Loucy (cell line): ENCODE measurements at regions not wholly inside any gene's neighbourhood (a gene's known extent, or its start where the extent isn't known, plus 50 kb on each side); places are given as distances from the start of the nearest gene placed in this dataset.

ENCODE experiments used
- EZH2phosphoT487 ChIP-seq: fragments of 200-600 bp; IDR thresholded peaks from 2 replicates; pipeline ENCODE4 v1.6.1; 2018; ENCODE audit warnings: antibody characterized with exemption, mild to moderate bottlenecking, moderate library complexity, borderline replicate concordance
- TF ChIP-seq, protein P1 (sequence below): fragments of 200-600 bp; sonication (generic); conservative IDR thresholded peaks from 2 replicates; pipeline ENCODE4 v1.5.1; 2014; ENCODE audit warnings: mild to moderate bottlenecking, antibody characterized with exemption, low read length

DNA sequence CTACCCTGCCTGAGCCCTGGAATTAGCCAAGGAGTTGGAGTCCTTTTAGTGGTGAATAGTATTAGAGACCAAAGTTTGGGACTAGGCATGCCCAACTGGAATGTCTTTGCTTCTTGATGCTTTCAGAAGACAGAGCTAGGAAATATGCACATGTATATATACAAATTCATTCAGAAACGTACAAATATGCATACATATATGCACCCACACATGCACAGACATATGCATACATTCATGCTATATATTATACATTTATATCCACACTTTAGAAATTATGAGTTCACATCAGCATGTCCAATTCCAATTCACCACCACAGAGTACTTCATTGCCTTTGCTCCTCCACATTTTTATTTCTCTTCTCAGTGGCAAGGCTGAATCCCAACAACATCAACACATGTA lies 398.3 kb upstream of the MPDZ start:
- TF ChIP-seq, protein P1, sequence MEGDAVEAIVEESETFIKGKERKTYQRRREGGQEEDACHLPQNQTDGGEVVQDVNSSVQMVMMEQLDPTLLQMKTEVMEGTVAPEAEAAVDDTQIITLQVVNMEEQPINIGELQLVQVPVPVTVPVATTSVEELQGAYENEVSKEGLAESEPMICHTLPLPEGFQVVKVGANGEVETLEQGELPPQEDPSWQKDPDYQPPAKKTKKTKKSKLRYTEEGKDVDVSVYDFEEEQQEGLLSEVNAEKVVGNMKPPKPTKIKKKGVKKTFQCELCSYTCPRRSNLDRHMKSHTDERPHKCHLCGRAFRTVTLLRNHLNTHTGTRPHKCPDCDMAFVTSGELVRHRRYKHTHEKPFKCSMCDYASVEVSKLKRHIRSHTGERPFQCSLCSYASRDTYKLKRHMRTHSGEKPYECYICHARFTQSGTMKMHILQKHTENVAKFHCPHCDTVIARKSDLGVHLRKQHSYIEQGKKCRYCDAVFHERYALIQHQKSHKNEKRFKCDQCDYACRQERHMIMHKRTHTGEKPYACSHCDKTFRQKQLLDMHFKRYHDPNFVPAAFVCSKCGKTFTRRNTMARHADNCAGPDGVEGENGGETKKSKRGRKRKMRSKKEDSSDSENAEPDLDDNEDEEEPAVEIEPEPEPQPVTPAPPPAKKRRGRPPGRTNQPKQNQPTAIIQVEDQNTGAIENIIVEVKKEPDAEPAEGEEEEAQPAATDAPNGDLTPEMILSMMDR: no peak
- no peak for TF ChIP-seq EZH2phosphoT487
